Psoas muscle (tissue), 7 donors: ENCODE measurements at regions not wholly inside any gene's neighbourhood (a gene's known extent, or its start where the extent isn't known, plus 50 kb on each side); places are given as distances from the start of the nearest gene placed in this dataset.

ENCODE experiments used
- ATAC-seq, 4 donors: fragments of 200-7000 bp; cut with Tn5 transposase; one replicate each; pipeline ENCODE4 v1.9.1; 2020; ENCODE audit warnings: moderate library complexity in 3 of 4, mild to moderate bottlenecking in 2 of 4
- DNase-seq, 2 donors: peaks; one replicate each; pipeline ENCODE4 v3.0.0-alpha.2; 2020
- H3K27ac ChIP-seq: fragments of 200-600 bp; one replicate; pipeline ENCODE4 v1.8.0; 2022
- H3K27me3 ChIP-seq, 3 donors: fragments of 200-600 bp in 1 of 3; one replicate each; pipeline versions ENCODE4 v1.6.1 to v1.8.0; 2013 to 2022; ENCODE audit warnings: low read length in 2 of 3, mild to moderate bottlenecking in 2 of 3, moderate library complexity in 1 of 3; ENCODE audit not compliant: insufficient read depth in 3 of 3
- H3K36me3 ChIP-seq, 2 donors: fragments of 200-600 bp in 1 of 2; one replicate each; pipeline versions ENCODE4 v1.6.1 to v1.8.0; 2013 to 2022; ENCODE audit warnings: low read depth in 1 of 2, mild to moderate bottlenecking in 1 of 2, moderate library complexity in 1 of 2; ENCODE audit not compliant: insufficient read depth in 1 of 2
- H3K4me1 ChIP-seq: fragments of 200-600 bp; one replicate; pipeline ENCODE4 v1.8.0; 2022
- H3K4me3 ChIP-seq: fragments of 200-600 bp; one replicate; pipeline ENCODE4 v1.8.0; 2022; ENCODE audit warnings: mild to moderate bottlenecking
- H3K9me3 ChIP-seq: fragments of 200-600 bp; one replicate; pipeline ENCODE4 v1.8.0; 2022
- CTCF ChIP-seq: fragments of 200-600 bp; IDR thresholded peaks from one replicate; pipeline ENCODE4 v1.8.0; 2022; ENCODE audit warnings: antibody characterized with exemption
- WGBS, 3 donors: extraction: QIAGEN DNeasy Blood & Tissue Kit; methylation state at CpG; one replicate each; pipeline versions ENCODE4 v1.1.6 to v1.1.7; 2013; 5-methylcytosine and 5-hydroxymethylcytosine counted together
- intact Hi-C, 2 donors: fragments of 100-400 bp; cut with DNase I; formaldehyde crosslinking; loops; one replicate each; pipeline versions ENCODE4 v1.11.0 to v1.14.2; 2022
- donor health status: healthy with polysubstance abuse.
- donor health status: DM: no; HTN: no; CAD: no; lungs with moderate emphysema.
- donor health status: Bipolar disorder and iron deficiency.
- donor health status: healthy.
- donor health status: DM: yes; HTN: yes; CAD: no.
- donor health status: DM: no; HTN: no; CAD: no.
- donor health status: DM: yes; HTN: yes; CAD: no.

DNA sequence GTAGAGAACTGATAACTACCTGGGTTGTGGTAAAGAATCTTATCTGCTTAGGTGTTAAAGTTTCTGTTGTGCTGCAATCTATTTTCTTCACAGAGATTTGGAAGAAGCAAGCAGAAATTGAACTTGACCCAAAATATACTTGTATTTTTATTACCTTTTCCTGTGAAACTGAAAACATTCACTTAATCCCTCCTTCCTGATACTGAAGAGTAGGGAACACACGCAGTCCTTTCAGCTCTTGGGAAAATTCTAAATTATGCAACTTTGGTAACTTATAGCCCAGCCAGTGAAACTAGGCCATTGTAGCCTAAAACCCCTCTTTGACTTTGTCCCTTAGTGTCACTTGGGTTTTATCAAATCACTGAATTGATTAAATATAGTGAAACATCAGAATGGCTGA is 128.4 kb upstream of the MEIS1 start:
- H3K4me3 ChIP-seq, result no peak overlapping the region
- H3K9me3 ChIP-seq, result no peaks in the 10 kb centered on the region
- H3K4me1 ChIP-seq, result no peaks in the 10 kb centered on the region
- no peak overlapping the region for H3K27ac ChIP-seq
- 60 to 72% (median 70%) methylated on average over 1 of the region's 1 CpG for WGBS, 3 donors
- no peak for DNase-seq
- H3K27me3 ChIP-seq, result no peaks in the 10 kb centered on the region
- no peak for ATAC-seq
- no peak for TF ChIP-seq CTCF
- H3K36me3 ChIP-seq, result no peaks in the 10 kb centered on the region
- intact Hi-C loops, result loop anchor here in 1 of 2 donors (10.0 kb wide), 1 partner anchor 582 kb away; no protein-coding TSS in a partner anchor

DNA sequence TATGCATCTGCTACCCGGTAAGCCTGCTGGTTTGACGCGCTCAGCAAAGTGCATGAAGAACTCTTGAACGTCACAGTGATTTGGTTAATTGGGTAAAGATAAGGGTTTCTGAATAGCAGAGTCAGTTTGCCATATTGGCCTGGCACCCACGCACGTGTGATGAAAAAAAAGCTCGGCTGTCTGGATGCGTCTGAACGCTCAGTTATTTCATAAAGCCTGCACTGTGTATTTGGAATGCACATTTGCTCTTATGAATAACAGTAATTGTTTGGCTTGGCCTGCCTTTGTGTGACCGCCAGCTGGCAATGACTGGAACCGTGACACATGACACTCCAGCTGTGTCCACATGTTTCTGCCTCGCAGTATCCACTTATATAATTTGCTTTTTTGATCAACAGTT is 129.2 kb upstream of the MEIS1 start:
- intact Hi-C loops, result loop anchor here in 1 of 2 donors (10.0 kb wide), 1 partner anchor 581 kb away; no protein-coding TSS in a partner anchor
- H3K36me3 ChIP-seq, result no peaks in the 10 kb centered on the region
- no peak for TF ChIP-seq CTCF
- H3K27me3 ChIP-seq, result no peaks in the 10 kb centered on the region
- H3K27ac ChIP-seq, result no peak overlapping the region
- no peaks in the 10 kb centered on the region for H3K9me3 ChIP-seq
- peaks cover 1% of the 10 kb centered on the region for H3K4me1 ChIP-seq
- WGBS, 3 donors, result 23 to 35% (median 28%) methylated on average over 12 of the region's 12 CpGs
- DNase-seq, result peak; percentile 66 to 83
- ATAC-seq, result peak in 2 of 4 donors; percentile 28 to 41
- no peak overlapping the region for H3K4me3 ChIP-seq

- Histone ChIP-seq H3K4me1 (peaks cover 5% of the 10 kb centered on the region), H3K4me3 (no peak overlapping the region), H3K36me3 (no peaks in the 10 kb centered on the region), H3K27me3 (no peaks in the 10 kb centered on the region), H3K27ac (no peak overlapping the region), H3K9me3 (no peaks in the 10 kb centered on the region)
- DNase-seq, result no peak
- TF ChIP-seq CTCF, result no peak
- 83 to 89% (median 88%) methylated on average over 4 of the region's 4 CpGs for WGBS, 3 donors
- intact Hi-C loops, result loop anchor here in 1 of 2 donors (10.0 kb wide), 1 partner anchor 579 kb away; no protein-coding TSS in a partner anchor
- no peak for ATAC-seq
These were observed 131.5 kb upstream of the MEIS1 start for GRCh38 chr2:66303471-66303870.

DNA sequence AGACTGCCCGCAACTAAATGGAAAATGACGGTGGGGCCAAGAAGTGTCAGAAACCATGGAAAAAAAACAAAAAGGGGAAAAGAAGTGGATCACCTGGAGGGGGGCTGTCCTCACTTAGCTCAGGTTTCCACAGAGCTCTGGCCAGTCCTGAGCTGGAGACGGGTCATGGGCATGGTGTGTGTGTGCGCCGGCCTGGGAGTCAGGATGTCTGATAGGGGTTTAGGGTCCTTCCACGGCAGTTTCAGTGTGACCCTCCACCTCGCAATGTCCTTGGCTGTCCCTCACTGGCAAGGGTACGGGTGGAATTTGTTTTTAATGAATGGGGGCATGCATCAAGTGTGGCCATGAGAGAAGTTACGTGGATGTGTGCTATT is 133.2 kb upstream of the MEIS1 start:
- WGBS, 3 donors, result 86 to 87% (median 87%) methylated on average over 9 of the region's 9 CpGs
- no peak for TF ChIP-seq CTCF
- ATAC-seq (peak in 1 of 4 donors; percentile 21), DNase-seq (no peak)
- Histone ChIP-seq H3K4me1 (peaks cover 5% of the 10 kb centered on the region), H3K27ac (no peak overlapping the region), H3K27me3 (no peaks in the 10 kb centered on the region), H3K4me3 (no peak overlapping the region), H3K9me3 (no peaks in the 10 kb centered on the region), H3K36me3 (no peaks in the 10 kb centered on the region)
- intact Hi-C loops, result loop anchor here in 1 of 2 donors (10.0 kb wide), 1 partner anchor 577 kb away; no protein-coding TSS in a partner anchor
